ENCODE measurements at regions not wholly inside any gene's neighbourhood (a gene's known extent, or its start where the extent isn't known, plus 50 kb on each side); places are given as distances from the start of the nearest gene placed in this dataset.

DNA sequence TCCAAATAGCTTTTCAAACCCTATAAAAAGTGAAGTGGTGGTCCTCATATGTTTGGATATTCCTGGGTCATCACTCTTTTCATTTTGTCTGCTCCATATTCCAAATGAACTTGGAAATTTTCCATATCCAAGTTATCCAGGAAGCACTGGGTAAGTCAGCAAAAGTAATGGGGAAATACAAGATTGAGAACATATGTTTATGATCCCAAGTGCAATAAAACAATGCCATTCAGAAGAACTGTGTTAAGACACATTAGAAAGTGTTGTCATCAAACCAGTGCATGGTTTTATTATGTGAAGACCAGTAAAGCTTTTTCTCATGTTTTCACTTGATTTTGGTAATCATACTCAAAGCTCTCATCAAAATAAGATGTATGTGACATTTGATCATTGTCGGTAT is 363.4 kb downstream of the RPRM start:
- CTCF ChIA-PET (ENCODE audit: low intra/inter-chr PET ratio, low total read pairs), result no interaction called here
- H3K4me3 ChIP-seq (replicated peaks in 1 of 3; ENCODE audit: insufficient read depth in 1 of 3, low read depth in 2 of 3, low read length in 3 of 3), result no peak overlapping the region
- H2AFZ ChIP-seq (ENCODE audit: low read length), result no peak overlapping the region
- H3K36me3 ChIP-seq (replicated peaks in 1 of 2; ENCODE audit: control insufficient read depth in 1 of 2, insufficient read depth in 2 of 2, low read length in 2 of 2), result no peaks in the 10 kb centered on the region
- no peak overlapping the region for H3K9ac ChIP-seq (ENCODE audit: insufficient read depth, low read depth, low read length)
- no peaks in the 10 kb centered on the region for H3K4me1 ChIP-seq (ENCODE audit: insufficient read depth, low read length)
- in situ Hi-C loops (cut with HindIII; ENCODE audit: extremely low pct_ligation_motif_present, low pct_unique_long_range_greater_than_20kb) (no loop called here), intact Hi-C loops (cut with micrococcal nuclease; ENCODE audit: unreplicated experiment) (no loop called here)
- POLR2A ChIA-PET, result no interaction called here
- H3K79me2 ChIP-seq (ENCODE audit: insufficient read depth, low read length), result no peaks in the 10 kb centered on the region
- H4K20me1 ChIP-seq (ENCODE audit: insufficient read depth, low read length), result no peaks in the 10 kb centered on the region
- 17% methylated on average over 1 of the region's 1 CpG for WGBS (ENCODE audit: low lambda C conversion rate)
- ATAC-seq (no peak), DNase-seq (ENCODE audit: low spot score) (no peak), FAIRE-seq (no peak)
- H3K27ac ChIP-seq (ENCODE audit: extremely low read length, insufficient read depth, low read length), result no peak overlapping the region
- H3K27me3 ChIP-seq (ENCODE audit: control insufficient read depth in 1 of 2, insufficient read depth in 2 of 2, low read length in 2 of 2), result no peaks in the 10 kb centered on the region
- no peak overlapping the region for H3K4me2 ChIP-seq (ENCODE audit: low read depth, low read length)
- TF ChIP-seq NAIF1 (CRISPR knock-in tag; IDR thresholded peaks at IDR 0.05; ENCODE audit: borderline replicate concordance) (no peak), CHCHD3 (CRISPR knock-in tag; IDR thresholded peaks at IDR 0.05) (no peak), CREB1 (IDR thresholded peaks at IDR 0.05) (no peak), CREB1 (CRISPR knock-in tag; IDR thresholded peaks at IDR 0.05) (no peak), DPF2 (CRISPR knock-in tag; IDR thresholded peaks at IDR 0.05; ENCODE audit: borderline replicate concordance, low read depth) (no peak), SRSF4 (IDR thresholded peaks at IDR 0.05; ENCODE audit: low read depth, low read length, poor library complexity, severe bottlenecking) (no peak), RXRB (CRISPR knock-in tag; IDR thresholded peaks at IDR 0.05; ENCODE audit: borderline replicate concordance) (no peak), MAFK (conservative IDR thresholded peaks at IDR 0.05 in 1 of 2, IDR thresholded peaks at IDR 0.05 in 1 of 2; ENCODE audit: low read length in 2 of 2) (no peak), FOXK1 (CRISPR knock-in tag; IDR thresholded peaks at IDR 0.05; ENCODE audit: borderline replicate concordance, low read depth) (no peak), TARDBP (CRISPR knock-in tag; IDR thresholded peaks at IDR 0.05) (no peak), SMC3 (IDR thresholded peaks at IDR 0.05; ENCODE audit: low read length) (no peak), ZC3H4 (CRISPR knock-in tag; IDR thresholded peaks at IDR 0.05; ENCODE audit: borderline replicate concordance) (no peak), ZNF460 (CRISPR knock-in tag; IDR thresholded peaks at IDR 0.05; ENCODE audit: borderline replicate concordance) (no peak)
- TF ChIP-seq, protein P1, sequence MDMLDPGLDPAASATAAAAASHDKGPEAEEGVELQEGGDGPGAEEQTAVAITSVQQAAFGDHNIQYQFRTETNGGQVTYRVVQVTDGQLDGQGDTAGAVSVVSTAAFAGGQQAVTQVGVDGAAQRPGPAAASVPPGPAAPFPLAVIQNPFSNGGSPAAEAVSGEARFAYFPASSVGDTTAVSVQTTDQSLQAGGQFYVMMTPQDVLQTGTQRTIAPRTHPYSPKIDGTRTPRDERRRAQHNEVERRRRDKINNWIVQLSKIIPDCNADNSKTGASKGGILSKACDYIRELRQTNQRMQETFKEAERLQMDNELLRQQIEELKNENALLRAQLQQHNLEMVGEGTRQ (IDR thresholded peaks at IDR 0.05; ENCODE audit: low read depth, low read length), result no peak
- TF ChIP-seq, protein P1 (CRISPR knock-in tag; IDR thresholded peaks at IDR 0.05; ENCODE audit: borderline replicate concordance), result no peak
- TF ChIP-seq, protein P2, sequence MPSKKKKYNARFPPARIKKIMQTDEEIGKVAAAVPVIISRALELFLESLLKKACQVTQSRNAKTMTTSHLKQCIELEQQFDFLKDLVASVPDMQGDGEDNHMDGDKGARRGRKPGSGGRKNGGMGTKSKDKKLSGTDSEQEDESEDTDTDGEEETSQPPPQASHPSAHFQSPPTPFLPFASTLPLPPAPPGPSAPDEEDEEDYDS (CRISPR knock-in tag; IDR thresholded peaks at IDR 0.05), result no peak
- TF ChIP-seq, protein P3, sequence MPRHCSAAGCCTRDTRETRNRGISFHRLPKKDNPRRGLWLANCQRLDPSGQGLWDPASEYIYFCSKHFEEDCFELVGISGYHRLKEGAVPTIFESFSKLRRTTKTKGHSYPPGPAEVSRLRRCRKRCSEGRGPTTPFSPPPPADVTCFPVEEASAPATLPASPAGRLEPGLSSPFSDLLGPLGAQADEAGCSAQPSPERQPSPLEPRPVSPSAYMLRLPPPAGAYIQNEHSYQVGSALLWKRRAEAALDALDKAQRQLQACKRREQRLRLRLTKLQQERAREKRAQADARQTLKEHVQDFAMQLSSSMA (CRISPR knock-in tag; IDR thresholded peaks at IDR 0.05), result no peak
- no peaks in the 10 kb centered on the region for H3K9me3 ChIP-seq (ENCODE audit: low read length)
- BruUV-seq (replicated peaks), result no TSS peak

All from HepG2 (cell line).